ENCODE measurements at regions not wholly inside any gene's neighbourhood (a gene's known extent, or its start where the extent isn't known, plus 50 kb on each side); places are given as distances from the start of the nearest gene placed in this dataset.

DNA sequence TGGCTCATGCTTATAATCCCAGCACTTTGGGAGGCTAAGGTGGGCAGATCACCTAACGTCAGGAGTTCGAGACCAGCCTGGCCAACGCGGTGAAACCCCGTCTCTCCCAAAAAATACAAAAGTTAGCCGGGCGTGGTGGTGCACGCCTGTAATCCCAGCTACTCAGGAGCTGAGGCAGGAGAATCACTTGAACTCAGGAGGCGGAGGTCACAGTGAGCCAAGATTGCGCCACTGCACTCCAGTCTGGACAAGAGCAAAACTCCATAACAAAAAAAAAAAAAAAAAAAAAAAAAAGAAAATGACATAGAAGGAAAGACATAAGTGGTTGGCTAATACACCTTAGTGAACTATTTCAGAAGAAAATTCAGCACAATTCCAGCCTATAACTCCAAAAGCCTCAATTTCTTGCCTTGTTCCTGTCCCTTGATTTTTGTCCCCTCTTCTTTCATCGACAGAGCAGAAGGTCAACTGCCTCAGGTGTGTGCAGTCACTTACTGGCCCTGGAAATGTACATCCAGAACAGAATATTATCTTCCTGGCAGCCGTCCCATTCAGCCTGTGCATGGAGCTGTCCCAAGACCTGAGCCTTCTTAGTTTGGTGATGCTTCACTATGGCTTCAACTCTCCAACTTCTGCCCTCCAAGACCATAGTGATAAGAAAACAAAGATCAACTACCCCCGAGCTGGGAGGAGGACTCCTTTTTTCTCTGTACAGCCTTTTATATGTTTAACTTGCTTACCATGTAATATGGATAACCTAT lies 117.6 kb downstream of the LY86 start:
- H3K9me1 ChIP-seq (replicated peaks; ENCODE audit: control insufficient read depth, extremely low read depth, insufficient read depth, low read length), result no peaks in the 10 kb centered on the region
- no peak overlapping the region for H3K4me2 ChIP-seq (ENCODE audit: insufficient read depth, low read length)
- no peaks in the 10 kb centered on the region for H3K79me2 ChIP-seq (ENCODE audit: control insufficient read depth, insufficient read depth, low read length)
- BruUV-seq (replicated peaks), result no TSS peak
- no peak overlapping the region for H2AFZ ChIP-seq (ENCODE audit: low read depth, low read length)
- FAIRE-seq (no peak), DNase-seq (ENCODE audit: low read depth, low spot score) (no peak)
- H3K27me3 ChIP-seq (ENCODE audit: control insufficient read depth in 2 of 2, insufficient read depth in 2 of 2, low read length in 2 of 2), result peaks cover 4 to 5% of the 10 kb centered on the region in 2 experiments
- no peak for TF ChIP-seq EZH2 (IDR thresholded peaks at IDR 0.05; ENCODE audit: borderline replicate concordance, low read depth, low read length, severe bottlenecking)
- TF ChIP-seq FOS (IDR thresholded peaks at IDR 0.05; ENCODE audit: borderline replicate concordance, insufficient read depth, low read length), result no peak
- TF ChIP-seq JUN (IDR thresholded peaks at IDR 0.05; ENCODE audit: borderline replicate concordance, insufficient read depth, insufficient read length, low read depth), result no peak
- TF ChIP-seq POLR2A (IDR thresholded peaks at IDR 0.05; ENCODE audit: low read depth, low read length), result no peak
- no peak for TF ChIP-seq GATA2 (IDR thresholded peaks at IDR 0.05; ENCODE audit: insufficient read depth, insufficient read length, low read depth, low read length)
- TF ChIP-seq POLR2AphosphoS5 (IDR thresholded peaks at IDR 0.05; ENCODE audit: insufficient read depth, low read depth, low read length), result no peak
- no peak for TF ChIP-seq CTCF (IDR thresholded peaks at IDR 0.05; ENCODE audit: extremely low read depth in 1 of 2, insufficient read depth in 1 of 2, low read depth in 1 of 2, low read length in 2 of 2)
- TF ChIP-seq, protein P1, sequence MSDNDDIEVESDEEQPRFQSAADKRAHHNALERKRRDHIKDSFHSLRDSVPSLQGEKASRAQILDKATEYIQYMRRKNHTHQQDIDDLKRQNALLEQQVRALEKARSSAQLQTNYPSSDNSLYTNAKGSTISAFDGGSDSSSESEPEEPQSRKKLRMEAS (IDR thresholded peaks at IDR 0.05; ENCODE audit: insufficient read depth, insufficient read length), result no peak
- TF ChIP-seq MYC (IDR thresholded peaks at IDR 0.05; ENCODE audit: low read depth, low read length), result no peak
- no peaks in the 10 kb centered on the region for H4K20me1 ChIP-seq (replicated peaks; ENCODE audit: control insufficient read depth, extremely low read depth, insufficient read depth, low read length)
- ChIA-PET POLR2A (no interaction called here), CTCF (interaction anchor here (3.5 kb wide), 1 partner anchor 9 kb away, joined by 24 read pairs; no protein-coding TSS in a partner anchor)
- no peak overlapping the region for H3K27ac ChIP-seq (ENCODE audit: insufficient read depth, low read depth, low read length)
- no peak overlapping the region for H3K9ac ChIP-seq (replicated peaks; ENCODE audit: extremely low read depth, insufficient read depth, low read length)
- no peaks in the 10 kb centered on the region for H3K4me1 ChIP-seq (ENCODE audit: control insufficient read depth, extremely low read depth, insufficient read depth, low read length)
- no peak overlapping the region for H3K4me3 ChIP-seq (replicated peaks in 1 of 3; ENCODE audit: insufficient read depth in 1 of 3, low read depth in 1 of 3, low read length in 3 of 3)
- no peaks in the 10 kb centered on the region for H3K9me3 ChIP-seq (replicated peaks; ENCODE audit: control insufficient read depth, insufficient read depth, low read length)
- dilution Hi-C loops (cut with MboI; ENCODE audit: extremely low pct_ligation_motif_present, low sequenced_read_pairs) (no loop called here), intact Hi-C loops (cut with micrococcal nuclease) (no loop called here)
- no peaks in the 10 kb centered on the region for H3K36me3 ChIP-seq (ENCODE audit: control insufficient read depth in 2 of 2, extremely low read depth in 1 of 2, insufficient read depth in 2 of 2, low read length in 2 of 2)
